Fibroblast of the aortic adventitia (primary cell): ENCODE measurements at regions not wholly inside any gene's neighbourhood (a gene's known extent, or its start where the extent isn't known, plus 50 kb on each side); places are given as distances from the start of the nearest gene placed in this dataset.

ENCODE experiments used
- DNase-seq: peaks from one replicate; pipeline ENCODE4 v3.0.0-alpha.2; 2010; ENCODE audit warnings: low read depth
- H3K4me3 ChIP-seq: 2 replicates; pipeline ENCODE4 v1.5.1; 2011; ENCODE audit warnings: low read depth, mild to moderate bottlenecking, control low read depth, low read length, moderate library complexity
- TF ChIP-seq, protein P1 (sequence below): IDR thresholded peaks from 2 replicates; pipeline ENCODE4 v1.5.1; 2011; ENCODE audit warnings: mild to moderate bottlenecking, low read length, control low read depth, inconsistent platforms; ENCODE audit not compliant: insufficient read depth

DNA sequence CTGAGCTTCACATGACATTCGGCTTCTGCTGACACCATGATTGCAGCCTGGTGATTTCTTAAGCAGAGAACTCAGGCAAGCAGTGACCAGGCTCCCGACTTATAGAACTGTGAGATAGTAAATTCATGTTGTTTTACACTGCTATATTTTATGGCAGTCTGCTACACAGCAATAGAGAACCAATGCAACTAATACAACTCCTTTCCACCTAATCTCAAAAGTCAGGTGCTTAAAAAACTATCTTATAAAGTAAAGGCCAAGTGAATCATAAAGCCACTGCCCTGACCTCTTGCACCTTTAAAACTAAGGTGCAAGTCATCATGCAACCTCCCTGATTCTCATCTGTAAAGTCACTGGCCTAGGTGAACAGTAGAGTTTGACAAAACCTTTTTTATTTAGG, 95.3 kb upstream of the GLS start:
- no peak for DNase-seq
- H3K4me3 ChIP-seq: no peak overlapping the region
- TF ChIP-seq, protein P1, sequence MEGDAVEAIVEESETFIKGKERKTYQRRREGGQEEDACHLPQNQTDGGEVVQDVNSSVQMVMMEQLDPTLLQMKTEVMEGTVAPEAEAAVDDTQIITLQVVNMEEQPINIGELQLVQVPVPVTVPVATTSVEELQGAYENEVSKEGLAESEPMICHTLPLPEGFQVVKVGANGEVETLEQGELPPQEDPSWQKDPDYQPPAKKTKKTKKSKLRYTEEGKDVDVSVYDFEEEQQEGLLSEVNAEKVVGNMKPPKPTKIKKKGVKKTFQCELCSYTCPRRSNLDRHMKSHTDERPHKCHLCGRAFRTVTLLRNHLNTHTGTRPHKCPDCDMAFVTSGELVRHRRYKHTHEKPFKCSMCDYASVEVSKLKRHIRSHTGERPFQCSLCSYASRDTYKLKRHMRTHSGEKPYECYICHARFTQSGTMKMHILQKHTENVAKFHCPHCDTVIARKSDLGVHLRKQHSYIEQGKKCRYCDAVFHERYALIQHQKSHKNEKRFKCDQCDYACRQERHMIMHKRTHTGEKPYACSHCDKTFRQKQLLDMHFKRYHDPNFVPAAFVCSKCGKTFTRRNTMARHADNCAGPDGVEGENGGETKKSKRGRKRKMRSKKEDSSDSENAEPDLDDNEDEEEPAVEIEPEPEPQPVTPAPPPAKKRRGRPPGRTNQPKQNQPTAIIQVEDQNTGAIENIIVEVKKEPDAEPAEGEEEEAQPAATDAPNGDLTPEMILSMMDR: no peak

DNA sequence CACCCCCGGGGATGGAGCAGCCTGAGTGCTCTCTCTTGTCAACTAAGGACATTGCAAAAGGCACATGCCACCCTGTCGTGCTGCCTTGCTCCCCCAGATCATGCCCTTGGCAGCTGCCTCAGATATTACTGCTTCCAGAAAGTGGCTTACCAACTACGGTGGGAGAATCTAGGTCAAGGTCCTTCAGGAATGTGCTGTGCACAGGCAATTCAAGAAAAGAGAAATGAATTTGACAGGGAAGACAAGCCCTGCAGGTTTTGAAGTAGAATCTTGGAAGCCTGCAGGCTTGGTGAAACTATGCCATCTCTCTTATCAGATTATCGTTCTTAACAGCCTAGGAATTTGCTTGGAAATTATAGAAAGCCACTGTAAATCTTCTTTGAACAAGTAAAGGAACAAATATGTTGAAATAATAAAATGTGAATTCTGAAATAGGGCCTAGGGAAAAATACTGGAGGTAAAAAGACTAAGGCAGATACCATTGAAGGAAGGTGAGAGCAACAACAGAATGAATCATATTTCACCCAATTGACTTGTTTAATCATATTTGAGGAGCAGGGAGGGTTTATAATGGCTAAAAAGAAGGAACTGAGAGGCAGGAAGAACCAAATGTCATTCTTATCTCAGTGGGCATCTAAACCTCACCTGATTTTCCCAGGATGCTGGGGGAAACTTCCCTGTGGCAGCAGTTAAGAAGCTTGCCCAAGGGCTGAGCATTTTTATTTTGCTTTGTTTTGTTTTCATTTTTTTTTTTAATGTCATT, 94.0 kb upstream of the GLS start:
- TF ChIP-seq, protein P1: no peak
- no peak overlapping the region for H3K4me3 ChIP-seq
- peak; percentile 32 for DNase-seq

DNA sequence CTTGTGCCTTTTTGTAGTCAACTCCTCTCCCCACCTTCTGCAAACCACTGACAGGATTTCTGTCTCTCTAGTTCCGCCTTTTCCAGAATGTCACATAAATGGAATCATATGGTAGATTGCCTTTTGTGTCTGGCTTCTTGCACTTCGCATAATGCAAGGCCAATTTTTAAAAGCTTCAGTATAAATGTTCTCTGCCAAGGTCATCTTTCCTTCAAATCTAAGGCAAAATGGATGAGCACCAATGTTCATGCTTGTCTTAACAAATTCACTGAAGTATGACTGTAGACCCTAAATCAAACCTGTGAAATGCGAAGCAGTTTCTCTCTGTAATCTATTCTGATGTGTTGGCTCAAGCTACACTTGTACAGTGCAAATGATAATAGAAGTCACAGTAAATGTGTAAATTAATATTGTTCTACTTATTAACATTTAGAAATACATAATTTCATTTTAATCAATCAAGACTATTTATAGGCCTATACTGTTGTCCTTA, 92.8 kb upstream of the GLS start:
- TF ChIP-seq, protein P1: no peak
- DNase-seq: no peak
- H3K4me3 ChIP-seq: no peak overlapping the region

DNA sequence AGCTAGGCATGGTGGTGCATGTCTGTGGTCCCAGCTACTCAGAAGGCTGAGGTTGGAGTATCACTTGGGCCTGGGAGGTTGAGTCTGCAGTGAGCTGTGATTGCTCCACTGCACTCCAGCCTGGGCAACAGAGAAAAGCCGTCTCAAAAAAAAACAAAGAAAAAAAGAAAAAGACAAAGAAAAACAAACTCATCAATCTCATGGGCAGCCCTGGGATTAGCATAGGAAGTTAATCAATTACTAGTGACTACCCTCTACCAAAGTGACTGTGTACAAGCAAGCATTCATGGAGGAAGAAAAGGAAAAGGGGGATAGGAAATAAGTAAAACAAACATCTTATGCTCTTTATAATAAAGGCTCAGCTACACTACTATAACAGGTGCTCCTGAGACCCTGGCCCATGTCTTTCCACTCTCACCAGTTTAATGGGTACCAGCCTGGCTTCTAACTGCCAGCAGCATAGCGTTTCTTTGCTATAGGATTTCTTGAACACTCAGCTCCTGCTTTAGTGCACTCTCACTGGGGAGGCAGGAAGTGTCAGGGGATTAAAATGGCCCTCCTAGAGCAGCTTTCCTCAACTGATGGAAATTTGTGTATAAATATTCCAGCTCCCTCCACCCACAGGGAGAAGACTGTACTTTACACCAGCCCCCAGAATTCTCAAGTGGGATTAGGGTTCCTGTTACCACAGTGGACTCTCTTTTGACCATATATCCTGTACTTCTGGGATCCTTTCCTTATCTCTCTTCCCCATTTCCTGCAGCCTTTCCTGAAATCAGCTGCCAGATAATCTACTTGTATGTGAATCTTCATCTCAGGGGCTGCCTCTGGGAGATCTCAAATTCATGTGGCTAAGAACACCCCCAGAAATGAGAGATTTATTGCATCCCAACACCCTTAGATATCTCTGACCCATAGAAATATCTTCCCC, 91.3 kb upstream of the GLS start:
- no peak for DNase-seq
- no peak overlapping the region for H3K4me3 ChIP-seq
- TF ChIP-seq, protein P1: no peak

DNA sequence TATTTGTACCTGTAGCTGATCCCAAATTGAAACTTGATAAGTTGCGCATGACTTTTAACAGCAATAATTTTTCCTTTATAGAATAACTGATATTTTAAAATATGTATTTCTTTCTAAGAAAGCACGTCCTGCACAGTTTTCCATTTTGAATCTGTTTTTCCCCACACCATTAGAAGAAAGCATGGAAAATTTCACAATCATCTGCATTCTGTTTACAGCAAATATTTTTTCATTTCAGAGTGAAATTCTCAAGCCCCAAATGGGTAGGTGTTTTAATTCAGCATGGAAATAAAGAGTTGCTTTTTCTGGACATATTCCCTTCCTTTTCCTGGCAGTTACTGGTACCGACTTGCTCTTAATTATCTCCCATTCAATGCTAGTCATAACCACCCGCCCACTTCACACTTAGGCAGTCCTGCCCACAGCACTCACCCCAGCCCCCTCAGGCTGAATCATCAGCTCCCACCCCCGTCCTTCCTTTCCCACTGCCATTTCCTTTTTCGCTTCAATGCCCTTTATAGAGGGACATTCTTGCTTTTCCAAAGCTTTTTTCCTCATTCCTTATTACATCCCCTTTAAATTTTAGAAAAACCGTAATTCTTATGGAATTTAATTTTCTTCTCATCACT, 89.2 kb upstream of the GLS start:
- no peak overlapping the region for H3K4me3 ChIP-seq
- peak; percentile 47 for DNase-seq
- TF ChIP-seq, protein P1: no peak

DNA sequence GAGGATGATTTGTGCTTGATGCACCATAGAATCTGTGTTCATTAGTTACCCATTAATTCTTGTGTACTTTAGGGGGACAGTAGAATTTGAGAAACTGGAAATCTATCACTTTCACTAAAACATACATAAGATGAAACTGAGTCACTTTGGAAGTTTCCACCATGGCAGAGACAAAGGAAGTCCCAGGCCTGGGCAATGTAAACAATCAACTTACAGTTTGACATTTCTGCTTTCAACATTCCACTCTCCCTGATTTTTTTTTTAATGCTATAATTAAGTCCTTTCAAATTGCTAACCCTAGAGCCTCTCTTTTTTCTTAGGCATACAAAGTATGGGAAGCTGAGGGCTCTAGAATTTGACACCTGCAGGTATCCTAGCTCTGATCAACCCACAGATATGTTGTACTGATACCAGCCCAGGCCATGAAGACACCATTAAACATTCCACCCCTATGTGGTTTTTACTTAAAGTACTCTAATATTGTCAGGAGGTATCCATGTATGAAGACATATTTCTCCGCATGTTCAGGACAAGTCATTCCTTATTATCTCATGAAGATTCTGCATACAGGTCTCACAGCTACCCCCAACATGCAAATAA, 88.5 kb upstream of the GLS start:
- DNase-seq: no peak
- TF ChIP-seq, protein P1: no peak

More for the DNA sequence above, 88.5 kb upstream of the GLS start:
- no peak overlapping the region for H3K4me3 ChIP-seq
